ENCODE measurements at regions not wholly inside any gene's neighbourhood (a gene's known extent, or its start where the extent isn't known, plus 50 kb on each side); places are given as distances from the start of the nearest gene placed in this dataset.

GRCh38 chr11:105553025-105553424, 56.8 kb upstream of the GRIA4 start:
- no peak for DNase-seq

- no peak for DNase-seq
Measured at GRCh38 chr11:105548359-105548758, 61.5 kb upstream of the GRIA4 start.

- no peak for DNase-seq
Measured at GRCh38 chr11:105538588-105538987, 71.3 kb upstream of the GRIA4 start.

- no peak for DNase-seq
Measured at GRCh38 chr11:105537531-105537930, 72.3 kb upstream of the GRIA4 start.

GRCh38 chr11:105524286-105524685, 85.6 kb upstream of the GRIA4 start:
- no peak for DNase-seq

- no peak for DNase-seq
Measured at GRCh38 chr11:105520706-105521345, 89.0 kb upstream of the GRIA4 start.

- no peak for DNase-seq
Measured at GRCh38 chr11:105507496-105508254, 102.2 kb upstream of the GRIA4 start.

GRCh38 chr11:105492010-105492409, 117.9 kb upstream of the GRIA4 start:
- no peak for DNase-seq

- DNase-seq = no peak
Measured at GRCh38 chr11:105491394-105491793, 118.5 kb upstream of the GRIA4 start.

- DNase-seq = no peak
Measured at GRCh38 chr11:105490333-105490732, 119.5 kb upstream of the GRIA4 start.

GRCh38 chr11:105489446-105489845, 120.4 kb upstream of the GRIA4 start:
- peak in 26 of 51 donors; percentile 0 to 49 (median 20) for DNase-seq

- no peak for DNase-seq
Measured at GRCh38 chr11:105486929-105487328, 122.9 kb upstream of the GRIA4 start.

- no peak for DNase-seq
Measured at GRCh38 chr11:105469931-105470330, 139.9 kb upstream of the GRIA4 start.

GRCh38 chr11:105468154-105468553, 141.7 kb upstream of the GRIA4 start:
- DNase-seq = no peak

- DNase-seq = no peak
Measured at GRCh38 chr11:105466582-105467228, 143.2 kb upstream of the GRIA4 start.

- no peak for DNase-seq
Measured at GRCh38 chr11:105458071-105458470, 151.8 kb upstream of the GRIA4 start.

GRCh38 chr11:105456950-105457349, 152.9 kb upstream of the GRIA4 start:
- DNase-seq = no peak

GRCh38 chr11:105449100-105449734, 160.7 kb upstream of the GRIA4 start:
- no peak for DNase-seq

- no peak for DNase-seq
Measured at GRCh38 chr11:105448703-105449079, 161.2 kb upstream of the GRIA4 start.

- no peak for DNase-seq
Measured at GRCh38 chr11:105447936-105448702, 161.8 kb upstream of the GRIA4 start.

GRCh38 chr11:105443623-105444022, 166.2 kb upstream of the GRIA4 start:
- DNase-seq = no peak
